HG03457 (cell line): ENCODE measurements at regions not wholly inside any gene's neighbourhood (a gene's known extent, or its start where the extent isn't known, plus 50 kb on each side); places are given as distances from the start of the nearest gene placed in this dataset.

ENCODE experiments used
- ATAC-seq: cut with Tn5 transposase; IDR thresholded peaks from one replicate; pipeline ENCODE4 v1.9.1; 2021; ENCODE audit warnings: moderate number of reproducible peaks; ENCODE audit not compliant: unreplicated experiment

GRCh38 chr4:22897520-22898108 is 204.9 kb downstream of the GBA3 start:
- no peak for ATAC-seq

- ATAC-seq: no peak
Observed at GRCh38 chr4:22895482-22895881, 202.7 kb downstream of the GBA3 start.

- no peak for ATAC-seq
Observed at GRCh38 chr4:22884157-22884556, 191.4 kb downstream of the GBA3 start.

- no peak for ATAC-seq
Observed at GRCh38 chr4:22881411-22881810, 188.7 kb downstream of the GBA3 start.

- ATAC-seq: no peak
Observed at GRCh38 chr4:22877486-22878052, 184.8 kb downstream of the GBA3 start.

GRCh38 chr4:22876270-22876669 is 183.5 kb downstream of the GBA3 start:
- no peak for ATAC-seq

- ATAC-seq: no peak
Observed at GRCh38 chr4:22875587-22876257, 183.0 kb downstream of the GBA3 start.

GRCh38 chr4:22874334-22874912 is 181.7 kb downstream of the GBA3 start:
- ATAC-seq: no peak

GRCh38 chr4:22873899-22874298 is 181.2 kb downstream of the GBA3 start:
- no peak for ATAC-seq

GRCh38 chr4:22870847-22871449 is 178.2 kb downstream of the GBA3 start:
- ATAC-seq: no peak

- no peak for ATAC-seq
Observed at GRCh38 chr4:22869235-22869634, 176.5 kb downstream of the GBA3 start.
